ENCODE measurements at regions not wholly inside any gene's neighbourhood (a gene's known extent, or its start where the extent isn't known, plus 50 kb on each side); places are given as distances from the start of the nearest gene placed in this dataset.

DNA sequence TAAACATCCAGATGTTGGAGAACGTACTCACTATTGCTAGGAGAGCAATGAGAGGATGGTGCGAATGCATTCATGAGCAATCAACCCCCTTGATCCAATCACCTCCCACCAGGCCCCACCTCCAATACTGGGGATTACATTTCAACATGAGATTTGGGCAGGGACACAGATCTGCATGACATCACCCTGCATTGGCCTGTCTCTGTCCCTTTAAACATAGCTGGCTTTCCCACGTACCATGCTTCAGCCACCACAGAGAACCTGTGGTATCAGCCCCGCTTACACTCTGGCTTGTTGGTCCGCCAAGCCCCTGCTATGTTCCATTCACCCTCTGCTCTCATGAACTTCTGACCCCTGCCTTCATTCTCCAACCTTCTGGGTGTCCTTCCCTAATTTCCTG, 157.5 kb upstream of the E2F8 start:
- TF ChIP-seq EZH2phosphoT487 (IDR thresholded peaks at IDR 0.05; ENCODE audit: unreplicated experiment) (no peak), ZNF114 (CRISPR knock-in tag; IDR thresholded peaks at IDR 0.05) (no peak), CTCF (conservative IDR thresholded peaks at IDR 0.05; ENCODE audit: low read depth in 2 of 2) (no peak), EZH2 (IDR thresholded peaks at IDR 0.05; ENCODE audit: low read depth, unreplicated experiment) (no peak), CREB1 (CRISPR knock-in tag; IDR thresholded peaks at IDR 0.05; ENCODE audit: low read depth) (no peak), POLR2AphosphoS5 (IDR thresholded peaks at IDR 0.05; ENCODE audit: low read depth) (no peak), ZNF331 (CRISPR knock-in tag; IDR thresholded peaks at IDR 0.05; ENCODE audit: low read depth) (no peak), STAT1 (IDR thresholded peaks at IDR 0.05; ENCODE audit: unreplicated experiment) (no peak), JUNB (IDR thresholded peaks at IDR 0.05; ENCODE audit: unreplicated experiment) (no peak), NANOG (IDR thresholded peaks at IDR 0.05; ENCODE audit: borderline replicate concordance) (no peak)
- TF ChIP-seq, protein P1, sequence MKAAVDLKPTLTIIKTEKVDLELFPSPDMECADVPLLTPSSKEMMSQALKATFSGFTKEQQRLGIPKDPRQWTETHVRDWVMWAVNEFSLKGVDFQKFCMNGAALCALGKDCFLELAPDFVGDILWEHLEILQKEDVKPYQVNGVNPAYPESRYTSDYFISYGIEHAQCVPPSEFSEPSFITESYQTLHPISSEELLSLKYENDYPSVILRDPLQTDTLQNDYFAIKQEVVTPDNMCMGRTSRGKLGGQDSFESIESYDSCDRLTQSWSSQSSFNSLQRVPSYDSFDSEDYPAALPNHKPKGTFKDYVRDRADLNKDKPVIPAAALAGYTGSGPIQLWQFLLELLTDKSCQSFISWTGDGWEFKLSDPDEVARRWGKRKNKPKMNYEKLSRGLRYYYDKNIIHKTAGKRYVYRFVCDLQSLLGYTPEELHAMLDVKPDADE (IDR thresholded peaks at IDR 0.05), result no peak
- TF ChIP-seq, protein P2, sequence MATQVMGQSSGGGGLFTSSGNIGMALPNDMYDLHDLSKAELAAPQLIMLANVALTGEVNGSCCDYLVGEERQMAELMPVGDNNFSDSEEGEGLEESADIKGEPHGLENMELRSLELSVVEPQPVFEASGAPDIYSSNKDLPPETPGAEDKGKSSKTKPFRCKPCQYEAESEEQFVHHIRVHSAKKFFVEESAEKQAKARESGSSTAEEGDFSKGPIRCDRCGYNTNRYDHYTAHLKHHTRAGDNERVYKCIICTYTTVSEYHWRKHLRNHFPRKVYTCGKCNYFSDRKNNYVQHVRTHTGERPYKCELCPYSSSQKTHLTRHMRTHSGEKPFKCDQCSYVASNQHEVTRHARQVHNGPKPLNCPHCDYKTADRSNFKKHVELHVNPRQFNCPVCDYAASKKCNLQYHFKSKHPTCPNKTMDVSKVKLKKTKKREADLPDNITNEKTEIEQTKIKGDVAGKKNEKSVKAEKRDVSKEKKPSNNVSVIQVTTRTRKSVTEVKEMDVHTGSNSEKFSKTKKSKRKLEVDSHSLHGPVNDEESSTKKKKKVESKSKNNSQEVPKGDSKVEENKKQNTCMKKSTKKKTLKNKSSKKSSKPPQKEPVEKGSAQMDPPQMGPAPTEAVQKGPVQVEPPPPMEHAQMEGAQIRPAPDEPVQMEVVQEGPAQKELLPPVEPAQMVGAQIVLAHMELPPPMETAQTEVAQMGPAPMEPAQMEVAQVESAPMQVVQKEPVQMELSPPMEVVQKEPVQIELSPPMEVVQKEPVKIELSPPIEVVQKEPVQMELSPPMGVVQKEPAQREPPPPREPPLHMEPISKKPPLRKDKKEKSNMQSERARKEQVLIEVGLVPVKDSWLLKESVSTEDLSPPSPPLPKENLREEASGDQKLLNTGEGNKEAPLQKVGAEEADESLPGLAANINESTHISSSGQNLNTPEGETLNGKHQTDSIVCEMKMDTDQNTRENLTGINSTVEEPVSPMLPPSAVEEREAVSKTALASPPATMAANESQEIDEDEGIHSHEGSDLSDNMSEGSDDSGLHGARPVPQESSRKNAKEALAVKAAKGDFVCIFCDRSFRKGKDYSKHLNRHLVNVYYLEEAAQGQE (IDR thresholded peaks at IDR 0.05; ENCODE audit: unreplicated experiment), result no peak
